AG09309 (cell line): ENCODE measurements at regions not wholly inside any gene's neighbourhood (a gene's known extent, or its start where the extent isn't known, plus 50 kb on each side); places are given as distances from the start of the nearest gene placed in this dataset.

Source experiments
- DNase-seq: peaks from one replicate; pipeline ENCODE4 v3.0.0-alpha.2; 2010; ENCODE audit warnings: low read depth
- H3K4me3 ChIP-seq: 2 replicates; pipeline ENCODE4 v1.5.1; 2011; ENCODE audit warnings: mild to moderate bottlenecking, low read depth, low read length, moderate library complexity; ENCODE audit not compliant: control insufficient read depth
- CTCF ChIP-seq: IDR thresholded peaks from 2 replicates; pipeline ENCODE4 v1.5.1; 2011; ENCODE audit warnings: mild to moderate bottlenecking, low read depth, low read length, inconsistent platforms; ENCODE audit not compliant: insufficient read depth, control insufficient read depth; ENCODE audit errors: missing control alignments

GRCh38 chr2:30336978-30337841, 105.9 kb downstream of the LBH start:
- no peak for TF ChIP-seq CTCF
- H3K4me3 ChIP-seq: no peak overlapping the region
- no peak for DNase-seq

- TF ChIP-seq CTCF: no peak
- no peak for DNase-seq
- H3K4me3 ChIP-seq: no peak overlapping the region
Observed at GRCh38 chr2:30338475-30338874, 107.1 kb downstream of the LBH start.

GRCh38 chr2:30339071-30339470, 107.7 kb downstream of the LBH start:
- no peak for TF ChIP-seq CTCF
- H3K4me3 ChIP-seq: no peak overlapping the region
- no peak for DNase-seq

- DNase-seq: no peak
Observed at GRCh38 chr2:30341500-30342267, 105.4 kb upstream of the LCLAT1 start.

GRCh38 chr2:30346471-30347169, 100.4 kb upstream of the LCLAT1 start:
- TF ChIP-seq CTCF: no peak
- no peak for DNase-seq
- no peak overlapping the region for H3K4me3 ChIP-seq

More at GRCh38 chr2:30341500-30342267, 105.4 kb upstream of the LCLAT1 start:
- TF ChIP-seq CTCF: no peak
- no peak overlapping the region for H3K4me3 ChIP-seq

GRCh38 chr2:30348825-30349224, 98.2 kb upstream of the LCLAT1 start:
- H3K4me3 ChIP-seq: no peak overlapping the region
- no peak for DNase-seq
- no peak for TF ChIP-seq CTCF
